Myocyte (in vitro differentiated cells): ENCODE measurements at regions not wholly inside any gene's neighbourhood (a gene's known extent, or its start where the extent isn't known, plus 50 kb on each side); places are given as distances from the start of the nearest gene placed in this dataset.
"Not testable (repeated sequence)": the region's sequence is repeated elsewhere in the genome, so short reads cannot be mapped to it uniquely, and the experiment has no call there.

Source experiments
- DNase-seq: peaks from one replicate; pipeline ENCODE4 v3.0.0-alpha.2; 2012; ENCODE audit warnings: low read depth

DNA sequence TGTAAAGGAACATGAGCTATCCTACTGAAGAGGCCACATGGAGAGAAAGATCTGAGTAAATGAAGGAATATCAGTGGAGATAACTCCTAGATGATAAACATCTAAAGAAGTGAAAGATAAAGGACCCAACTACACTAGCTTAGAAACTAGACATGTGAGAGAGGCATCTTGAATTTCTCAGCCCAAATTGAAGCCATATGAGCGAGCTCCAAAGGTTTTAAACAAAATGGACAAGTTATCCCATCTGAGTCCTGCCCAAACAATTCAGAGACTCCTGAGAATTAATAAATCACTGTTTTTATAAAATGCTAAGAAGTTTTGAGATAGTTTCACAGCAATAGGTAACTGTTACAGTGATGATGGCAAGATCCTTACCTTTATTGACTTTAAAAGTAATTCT is 438.9 kb downstream of the NAV3 start:
- no peak for DNase-seq

DNA sequence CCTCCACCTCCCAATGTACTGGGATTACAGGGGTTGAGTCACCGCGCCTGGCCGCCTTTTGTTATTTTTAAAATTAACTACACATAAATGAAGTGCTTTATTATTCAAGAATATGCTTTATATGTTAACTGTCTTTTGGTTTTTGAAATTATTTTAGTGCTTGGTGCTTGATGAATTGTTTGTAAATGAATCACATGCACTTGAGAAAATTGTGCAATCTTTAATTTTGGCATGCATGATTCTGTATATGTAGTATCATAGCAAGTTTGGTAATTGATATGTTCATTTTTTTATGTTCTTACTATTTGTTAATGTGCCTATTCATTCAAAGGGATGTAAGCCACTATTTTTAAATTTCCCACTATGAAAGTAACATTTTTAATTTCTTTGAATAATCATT is 440.9 kb downstream of the NAV3 start:
- DNase-seq = no peak

DNA sequence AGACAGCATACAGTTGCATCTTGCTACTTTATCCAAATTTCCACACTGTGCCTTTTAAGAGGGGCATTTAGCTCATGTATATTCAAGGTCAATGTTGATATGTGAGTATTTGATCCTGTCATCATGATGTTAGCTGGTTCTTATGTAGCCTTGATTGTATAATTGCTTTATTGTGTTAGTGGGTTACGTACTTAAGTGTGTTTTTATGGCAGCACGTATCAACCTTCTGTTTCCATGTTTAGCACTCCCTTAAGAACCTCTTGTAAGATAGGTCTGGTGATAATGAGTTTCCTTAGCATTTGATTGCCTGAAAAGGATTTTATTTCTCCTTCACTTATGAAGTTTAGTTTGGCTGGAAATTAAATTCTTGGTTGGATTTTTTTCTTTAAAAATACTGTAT is 445.2 kb downstream of the NAV3 start:
- no peak for DNase-seq

DNA sequence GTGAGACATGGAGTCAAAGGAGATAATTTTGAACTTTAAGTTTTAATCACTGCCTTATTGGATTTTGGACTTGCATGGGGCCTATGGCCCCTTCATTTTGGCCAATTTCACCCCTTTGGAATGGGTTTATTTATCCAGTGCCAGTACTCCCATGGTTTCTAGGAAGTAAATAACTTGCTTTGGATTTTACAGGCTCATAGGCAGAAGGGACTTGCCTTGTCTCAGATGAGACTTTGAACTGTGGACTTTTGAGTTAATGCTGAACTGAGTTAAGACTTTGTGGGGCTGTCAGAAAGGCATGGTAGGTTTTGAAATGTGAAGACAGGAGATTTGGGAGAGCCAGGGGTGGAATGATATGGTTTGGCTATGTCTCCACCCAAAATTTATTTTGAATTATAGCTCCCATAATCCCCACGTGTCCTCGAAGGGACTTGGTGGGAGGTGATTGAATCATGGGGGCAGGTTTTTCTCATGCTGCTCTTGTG is 448.1 kb downstream of the NAV3 start:
- no peak for DNase-seq

DNA sequence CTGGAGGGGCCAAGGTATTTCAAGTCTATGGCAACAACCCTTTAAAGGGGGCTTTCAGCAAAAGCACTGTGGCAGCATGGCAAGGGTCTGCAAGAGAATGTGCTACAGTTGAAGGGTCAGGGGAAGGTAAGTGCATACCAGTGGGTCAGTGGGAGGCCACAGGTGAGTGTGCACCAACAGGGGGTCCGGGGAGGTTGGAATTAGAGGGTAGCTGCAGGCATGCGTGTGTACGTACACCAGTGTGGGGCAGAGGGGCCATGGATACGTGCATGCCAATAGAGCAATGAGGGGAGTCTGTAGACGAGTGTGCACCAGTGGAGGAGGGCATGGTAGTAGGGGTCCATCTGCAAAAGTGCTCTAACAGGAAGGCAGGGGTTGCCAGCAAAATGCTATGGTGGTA is 448.9 kb downstream of the NAV3 start:
- no peak for DNase-seq

DNA sequence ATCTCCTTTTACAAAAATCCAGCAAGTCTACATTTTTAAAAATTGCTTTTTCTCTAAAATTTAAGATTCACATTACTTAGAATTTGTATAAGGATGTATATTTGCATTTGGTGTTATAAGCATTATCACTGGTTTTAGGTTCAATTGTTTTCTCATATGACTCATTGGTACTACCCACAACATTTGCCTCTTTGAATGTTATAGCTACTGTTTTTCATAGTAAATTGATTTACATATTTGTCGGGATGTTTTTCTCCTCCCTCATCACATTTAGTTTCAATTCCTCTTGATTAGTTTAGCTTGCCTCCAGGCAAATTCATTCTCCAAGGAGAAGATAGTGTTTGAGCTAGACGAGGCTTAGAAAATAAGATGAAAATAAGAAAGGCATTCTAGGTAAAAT is 450.4 kb downstream of the NAV3 start:
- DNase-seq = not testable (repeated sequence)

DNA sequence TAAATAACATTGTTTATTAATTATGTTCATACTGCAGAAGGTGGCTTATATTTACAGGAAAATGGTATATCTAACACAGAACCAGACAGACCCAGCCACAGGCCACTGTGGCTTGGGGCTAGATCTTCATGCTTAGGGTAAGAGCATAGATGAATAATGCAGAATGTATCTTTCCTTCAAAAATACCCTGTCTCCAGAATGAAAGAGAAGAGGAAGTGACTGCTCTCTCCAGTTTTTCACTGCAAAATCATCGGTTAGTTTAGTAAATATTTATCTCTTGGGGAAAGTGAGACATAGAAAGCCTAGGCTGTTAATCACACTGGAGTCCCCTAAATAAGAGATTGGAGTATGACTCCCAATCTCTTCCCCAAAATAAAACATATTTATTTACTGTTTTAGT is 453.7 kb downstream of the NAV3 start:
- DNase-seq = no peak

DNA sequence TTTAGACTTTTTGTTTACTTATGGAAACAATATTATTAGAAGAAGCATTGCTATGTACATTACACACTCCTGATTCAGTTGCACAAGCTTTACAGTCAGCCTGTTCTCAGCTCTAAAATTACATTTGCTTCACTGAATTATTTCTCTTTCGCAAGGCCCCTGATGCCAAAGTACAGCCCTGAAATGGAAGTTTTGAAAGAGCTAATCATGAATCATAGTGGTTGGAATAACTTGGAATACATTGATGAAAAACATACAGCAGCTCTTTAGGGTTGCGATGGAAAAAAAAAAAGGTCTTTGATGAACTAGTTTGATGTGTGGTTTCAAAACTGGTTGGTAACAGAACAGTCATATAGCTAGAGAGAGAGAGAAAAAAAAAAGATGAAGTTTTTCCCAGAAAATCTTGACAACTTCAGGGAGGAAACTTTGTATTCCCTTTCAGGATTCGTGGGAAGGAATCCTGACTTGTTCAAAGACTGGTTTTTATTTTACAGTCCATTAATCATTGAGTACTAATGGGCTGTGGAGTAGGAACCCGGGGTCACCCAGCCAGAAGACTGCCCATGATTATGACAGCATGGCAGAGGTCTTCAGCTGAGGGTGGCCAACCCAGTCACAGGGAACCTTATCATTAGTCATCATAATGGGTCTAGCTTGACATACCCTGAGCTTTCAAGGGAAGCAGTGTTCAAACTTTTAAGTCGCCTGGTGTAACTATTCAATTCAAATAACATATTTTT is 460.1 kb downstream of the NAV3 start:
- DNase-seq = peak; percentile 25

DNA sequence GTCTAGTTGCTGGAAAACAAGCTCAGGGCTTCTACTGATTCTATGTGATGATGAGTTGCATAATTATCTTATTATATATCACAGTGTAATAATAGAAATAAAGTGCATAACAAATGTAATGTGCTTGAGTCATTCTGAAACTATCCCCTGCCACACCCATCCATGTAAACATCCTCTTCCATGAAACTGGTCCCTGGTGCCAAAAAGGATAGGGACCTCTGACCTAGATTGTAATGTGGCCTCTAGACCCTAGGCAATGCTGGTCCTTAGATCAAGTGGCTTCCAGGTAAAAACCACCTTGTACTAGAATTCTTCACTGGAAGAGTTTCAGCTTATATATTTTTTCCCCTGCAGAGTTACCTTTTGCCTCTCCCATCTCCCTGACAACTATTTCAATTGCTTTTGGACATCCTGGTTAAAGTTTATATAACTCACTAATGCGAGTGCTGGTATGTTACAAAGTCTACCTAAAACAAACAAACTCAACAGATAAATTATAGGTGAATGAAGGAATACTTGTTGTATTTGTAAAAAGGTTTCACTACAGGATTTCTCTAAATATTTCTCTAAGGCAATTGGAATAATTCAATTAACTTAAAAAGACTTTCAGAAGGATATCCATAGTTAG is 462.5 kb downstream of the NAV3 start:
- no peak for DNase-seq

DNA sequence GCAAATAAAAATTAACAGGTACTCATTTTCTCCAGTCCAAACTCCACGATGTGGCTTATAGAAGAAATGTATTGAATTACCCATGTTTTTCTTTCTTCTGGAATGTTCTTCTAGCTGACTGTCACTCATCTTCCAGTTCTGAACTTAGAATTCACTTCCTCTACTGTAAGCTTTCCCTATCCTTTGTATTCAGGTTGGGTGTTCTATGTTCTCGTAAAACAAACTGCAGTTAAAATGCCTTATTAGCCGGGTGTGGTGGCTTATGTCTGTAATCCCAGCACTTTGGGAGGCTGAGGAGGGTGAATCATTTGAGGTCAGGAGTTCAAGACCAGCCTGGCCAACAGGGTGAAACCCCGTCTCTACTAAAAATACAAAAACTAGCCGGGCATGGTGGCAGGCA is 470.6 kb downstream of the NAV3 start:
- DNase-seq = not testable (repeated sequence)

DNA sequence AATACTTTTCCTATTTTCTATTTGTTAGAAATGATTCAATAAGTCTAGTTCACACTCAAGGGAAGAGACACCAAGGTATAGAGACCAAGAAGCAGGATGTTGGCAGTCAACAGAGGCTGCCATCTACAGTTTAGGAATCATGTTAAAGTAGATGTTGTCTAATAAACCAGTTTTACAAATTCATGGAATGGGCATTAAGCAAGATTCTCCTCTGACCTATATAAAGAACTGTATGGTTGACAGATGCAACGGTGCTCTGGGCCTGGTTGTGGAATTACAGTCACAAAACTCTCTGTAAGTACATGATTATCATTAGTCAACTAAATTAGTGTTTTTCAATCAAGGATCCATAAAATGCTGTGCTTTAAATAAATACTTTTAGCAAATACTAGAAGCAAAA is 475.1 kb downstream of the NAV3 start:
- DNase-seq = no peak

DNA sequence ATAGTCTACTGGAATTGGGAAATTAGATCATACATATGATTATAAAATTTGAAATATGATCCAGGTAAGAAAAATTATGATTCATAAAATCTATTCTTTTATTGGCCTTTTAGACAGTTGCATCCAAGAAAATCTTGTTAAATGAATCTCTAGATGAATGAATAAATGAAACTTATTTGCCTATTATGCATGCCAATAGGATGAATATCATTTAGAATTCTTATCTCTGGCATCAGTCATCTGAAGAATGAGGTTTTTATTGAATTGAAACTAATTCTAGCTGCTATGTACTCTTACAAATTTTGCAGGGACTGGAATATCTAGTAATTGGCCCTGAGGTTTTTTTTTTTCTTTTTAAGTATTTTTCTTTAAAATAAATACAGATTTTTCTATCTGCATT is 475.5 kb downstream of the NAV3 start:
- no peak for DNase-seq

DNA sequence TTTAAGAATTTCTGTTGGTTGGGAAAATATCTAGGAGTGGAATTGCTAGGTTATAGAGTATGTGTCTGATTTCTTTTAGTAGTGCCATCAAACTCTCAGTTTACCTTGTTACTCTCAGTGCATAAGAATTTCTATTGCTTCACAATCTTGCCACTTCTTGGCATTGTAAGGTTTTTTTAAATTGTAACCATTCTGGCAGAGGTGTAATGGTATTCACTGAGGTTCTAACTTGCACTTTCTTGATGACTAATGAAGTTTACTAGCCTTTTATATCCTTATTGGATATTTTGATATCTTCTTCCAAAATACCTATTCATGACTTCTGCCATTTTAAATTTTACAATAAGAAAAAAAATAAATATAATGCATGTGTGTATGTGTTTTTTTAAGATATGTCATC is 478.0 kb downstream of the NAV3 start:
- DNase-seq = no peak

DNA sequence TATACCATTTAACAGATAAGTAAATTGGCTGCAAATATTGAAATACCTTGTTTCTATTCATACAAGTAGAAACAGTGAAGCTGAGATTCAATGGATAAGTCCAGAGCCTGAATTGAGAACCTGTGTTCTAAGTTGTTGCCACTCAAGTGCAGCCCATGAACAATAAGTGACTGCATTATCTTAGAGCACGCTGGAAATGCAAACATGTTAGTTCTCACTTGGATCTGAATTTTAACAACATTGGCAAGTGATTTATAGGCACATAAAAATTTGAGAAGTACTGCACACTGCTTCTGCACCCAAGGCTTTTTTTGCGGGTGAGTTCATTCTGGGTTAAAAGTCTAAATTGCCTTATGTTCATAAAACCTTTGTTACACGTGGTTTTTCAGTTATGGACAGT is 484.3 kb downstream of the NAV3 start:
- DNase-seq = no peak

DNA sequence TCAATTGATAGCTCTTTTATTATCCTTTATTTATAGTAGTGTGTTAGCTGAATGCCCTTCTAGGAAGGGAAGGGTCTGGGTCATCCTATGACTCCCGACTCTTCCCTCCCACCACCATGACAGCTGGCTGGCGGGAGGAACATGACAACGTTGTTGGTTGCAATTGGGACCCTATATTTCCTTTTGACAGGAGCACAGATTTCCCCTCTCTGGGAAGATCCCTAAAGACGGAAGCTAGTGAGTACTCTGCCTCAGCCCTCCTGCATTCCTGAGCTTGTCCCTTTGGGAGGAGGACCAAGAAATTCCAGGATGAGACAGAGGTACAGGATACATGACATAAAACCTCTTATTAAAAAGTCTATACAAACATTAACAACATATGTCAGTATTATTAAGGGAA is 485.4 kb downstream of the NAV3 start:
- no peak for DNase-seq

DNA sequence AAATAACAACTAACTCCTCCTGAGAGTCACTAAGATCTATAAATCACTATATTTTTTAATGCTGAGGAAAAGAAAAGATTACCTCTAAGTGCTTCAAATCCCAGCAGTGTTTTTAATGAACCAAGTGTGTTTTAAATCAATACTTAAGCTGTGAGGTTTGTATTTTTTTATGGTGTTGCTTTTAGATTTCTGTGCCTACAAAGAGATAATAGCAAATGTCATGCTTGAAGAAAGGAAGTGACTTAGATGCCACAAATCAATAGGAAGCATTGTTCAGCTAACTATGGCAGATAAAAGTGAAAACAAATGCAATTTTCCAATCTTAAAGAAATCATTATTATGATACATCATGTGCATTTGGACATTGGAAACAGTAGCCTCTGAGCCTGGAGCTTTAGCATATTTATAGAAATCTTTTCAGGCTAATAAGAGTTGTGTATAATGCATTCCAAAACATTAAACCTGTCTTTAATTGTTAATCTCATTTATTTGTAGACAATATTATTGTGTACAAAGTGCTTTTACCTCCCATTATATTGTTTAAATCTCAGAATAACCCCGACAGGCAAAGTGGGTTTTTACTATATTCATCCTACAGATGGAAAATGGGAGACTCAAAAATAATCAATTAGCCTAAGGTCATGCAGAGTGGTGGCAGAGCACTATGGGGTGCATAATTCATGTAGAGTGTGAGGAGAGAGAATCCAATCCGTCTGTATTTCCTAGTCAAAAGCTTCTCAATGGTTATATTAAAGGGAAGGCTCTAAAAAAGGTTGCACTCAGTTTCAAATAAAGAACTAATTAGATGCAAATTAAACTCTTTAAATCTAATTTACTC is 486.2 kb downstream of the NAV3 start:
- DNase-seq = no peak

DNA sequence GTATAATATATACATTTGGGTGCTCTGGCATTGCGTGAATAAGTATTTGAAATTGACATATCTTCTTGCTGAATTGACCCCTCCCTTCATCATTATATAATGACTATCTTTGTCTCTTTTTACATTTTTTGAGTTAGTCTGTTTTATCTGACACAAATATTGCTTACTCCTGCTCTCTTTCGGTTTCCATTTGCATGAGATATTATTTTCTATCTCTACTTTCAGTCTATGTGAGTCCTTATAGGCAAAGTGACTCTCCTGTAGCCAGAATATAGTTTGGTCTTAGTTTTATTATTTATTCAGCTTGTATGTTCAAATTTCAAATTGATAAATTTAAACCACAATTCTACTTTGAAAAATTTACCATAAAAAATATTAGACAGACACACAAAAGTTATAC is 491.0 kb downstream of the NAV3 start:
- no peak for DNase-seq

DNA sequence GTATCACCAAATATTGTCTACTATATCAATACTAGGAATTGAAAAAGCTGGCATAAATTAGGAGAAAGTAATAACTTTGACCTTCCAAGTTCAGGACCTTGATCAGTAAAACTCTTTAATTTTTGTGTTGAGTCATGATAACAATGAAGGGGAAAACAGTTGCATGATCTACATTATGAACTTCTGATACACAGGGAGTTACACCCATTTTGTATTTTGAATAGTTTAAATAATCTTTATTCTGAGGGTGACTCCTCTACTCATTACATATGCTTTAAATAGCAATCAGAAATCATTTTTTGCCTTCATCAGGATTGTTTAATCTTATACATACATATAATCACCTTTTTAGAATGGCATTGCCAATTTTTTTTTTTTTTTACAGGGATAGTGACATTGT is 492.5 kb downstream of the NAV3 start:
- no peak for DNase-seq

DNA sequence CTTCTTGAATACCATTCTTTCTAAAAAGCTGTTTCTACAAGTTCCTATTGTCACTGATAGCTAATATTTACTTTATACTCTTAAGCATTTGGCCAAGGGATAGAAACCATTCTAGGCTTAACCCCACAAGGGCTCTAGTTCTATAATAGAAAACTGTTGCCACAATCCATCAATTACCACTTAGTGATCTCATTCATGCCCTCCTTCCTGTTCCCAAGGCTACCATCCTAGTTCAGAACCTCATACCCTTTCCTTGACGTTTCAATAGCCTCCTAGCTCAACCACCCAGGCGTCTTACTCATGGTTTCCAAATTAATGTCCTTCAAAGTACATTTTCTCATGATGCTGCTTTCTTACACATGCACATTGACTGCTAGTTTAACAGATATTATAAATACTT is 493.5 kb downstream of the NAV3 start:
- DNase-seq = no peak

DNA sequence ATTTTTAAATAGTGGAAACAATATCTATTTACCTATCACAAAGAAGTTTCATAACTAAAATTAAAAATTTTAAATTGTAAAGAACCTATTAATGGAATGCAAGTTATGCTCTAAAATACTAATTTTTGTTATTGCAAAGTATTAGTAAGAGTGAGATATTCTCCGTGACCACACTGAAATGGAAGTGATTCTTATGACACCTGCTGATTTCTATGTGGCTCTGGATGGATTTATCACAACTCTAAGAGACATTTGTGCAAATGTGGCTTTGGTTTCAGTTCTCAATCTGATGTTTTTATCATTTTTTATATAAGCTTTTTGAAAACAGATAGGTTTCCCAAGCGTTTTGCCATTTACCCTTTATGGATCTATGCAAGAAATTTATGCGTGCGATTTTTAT is 497.8 kb downstream of the NAV3 start:
- no peak for DNase-seq

DNA sequence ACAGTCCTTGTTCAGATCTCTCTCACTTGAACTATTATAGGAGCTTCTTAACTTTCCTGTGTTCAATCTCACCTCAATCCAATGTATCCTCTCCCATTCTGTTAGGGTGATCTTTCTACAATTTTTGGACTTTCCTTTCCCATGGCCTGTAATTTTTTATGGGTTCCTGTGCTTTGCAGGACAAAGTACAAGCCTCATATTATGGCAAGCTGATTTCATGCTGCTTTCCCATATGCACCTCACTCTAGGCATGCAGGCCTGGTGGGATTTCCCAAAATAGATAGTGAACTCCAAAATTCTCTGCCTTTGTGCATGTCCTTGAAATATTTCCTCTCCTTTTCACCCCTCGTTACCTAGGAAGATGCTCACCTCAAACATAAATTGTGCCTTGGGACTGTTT is 499.4 kb downstream of the NAV3 start:
- DNase-seq = no peak

DNA sequence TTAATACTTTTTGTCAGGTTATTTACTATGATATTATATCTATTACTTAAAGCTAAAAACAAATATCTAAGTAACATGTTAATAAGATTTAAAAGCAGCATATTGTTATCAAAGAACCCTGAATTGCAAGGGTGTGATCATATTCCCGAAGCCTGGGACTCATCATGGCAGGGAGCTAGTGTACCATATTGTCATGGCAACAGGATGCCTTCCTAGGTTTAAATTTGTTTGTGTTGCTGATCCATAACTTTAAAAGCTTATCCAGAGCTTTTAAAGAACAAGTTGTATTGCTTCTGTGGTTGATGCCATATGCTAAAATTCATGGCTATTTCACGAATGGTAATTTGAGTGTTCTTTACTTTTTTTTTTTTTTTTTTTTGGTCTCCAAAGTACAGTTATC is 500.5 kb downstream of the NAV3 start:
- no peak for DNase-seq
